ENCODE measurements at regions not wholly inside any gene's neighbourhood (a gene's known extent, or its start where the extent isn't known, plus 50 kb on each side); places are given as distances from the start of the nearest gene placed in this dataset.

- no peak for DNase-seq (ENCODE audit: low spot score)
Observed at GRCh38 chr2:15766303-15766861, 174.0 kb upstream of the MYCN start.

- DNase-seq (ENCODE audit: low spot score) = no peak
Observed at GRCh38 chr2:15766911-15767597, 173.3 kb upstream of the MYCN start.

- DNase-seq (ENCODE audit: low spot score) = no peak
Observed at GRCh38 chr2:15767679-15768078, 172.7 kb upstream of the MYCN start.

DNA sequence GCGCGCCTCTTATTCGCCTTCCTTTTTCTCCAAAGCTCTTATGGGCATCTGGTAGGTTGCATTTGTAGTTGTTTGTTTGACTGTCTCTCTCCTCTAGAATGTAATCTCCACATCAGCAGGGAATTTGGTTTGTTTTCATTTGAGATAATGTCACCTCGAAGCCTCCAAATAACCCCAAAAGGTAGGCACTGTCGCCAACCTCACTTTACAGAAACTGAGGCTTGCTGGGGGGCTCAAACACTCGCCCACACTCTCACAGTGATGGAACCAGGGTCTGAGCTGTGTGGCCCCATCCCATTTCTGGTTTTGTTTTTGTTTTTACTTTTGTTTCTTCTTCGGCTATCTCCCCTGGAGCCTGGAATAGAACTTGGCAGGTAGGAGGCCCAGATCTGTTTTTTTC, 172.2 kb upstream of the MYCN start:
- DNase-seq (ENCODE audit: low spot score) = no peak

- no peak for DNase-seq (ENCODE audit: low spot score)
Observed at GRCh38 chr2:15768615-15769014, 171.7 kb upstream of the MYCN start.

DNA sequence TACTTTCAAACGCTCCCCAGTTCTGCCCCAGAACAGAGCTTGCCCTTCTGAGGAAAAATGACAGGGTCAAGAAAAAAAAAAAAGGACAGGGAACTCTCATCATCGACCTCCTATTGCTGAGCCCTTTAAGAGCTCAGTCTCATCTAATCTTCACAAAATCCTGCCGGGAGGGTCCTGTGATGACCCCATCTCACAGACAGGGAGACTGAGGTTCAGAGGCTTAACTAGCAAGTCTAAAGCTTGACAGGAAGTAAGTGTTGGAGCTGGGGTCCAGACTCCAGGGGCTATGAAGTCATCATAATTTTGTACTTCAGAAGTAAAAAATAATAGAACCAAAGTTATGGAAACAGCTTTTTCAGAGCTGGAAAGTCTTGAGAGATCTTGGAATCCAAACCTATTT, 171.1 kb upstream of the MYCN start:
- no peak for DNase-seq (ENCODE audit: low spot score)

DNA sequence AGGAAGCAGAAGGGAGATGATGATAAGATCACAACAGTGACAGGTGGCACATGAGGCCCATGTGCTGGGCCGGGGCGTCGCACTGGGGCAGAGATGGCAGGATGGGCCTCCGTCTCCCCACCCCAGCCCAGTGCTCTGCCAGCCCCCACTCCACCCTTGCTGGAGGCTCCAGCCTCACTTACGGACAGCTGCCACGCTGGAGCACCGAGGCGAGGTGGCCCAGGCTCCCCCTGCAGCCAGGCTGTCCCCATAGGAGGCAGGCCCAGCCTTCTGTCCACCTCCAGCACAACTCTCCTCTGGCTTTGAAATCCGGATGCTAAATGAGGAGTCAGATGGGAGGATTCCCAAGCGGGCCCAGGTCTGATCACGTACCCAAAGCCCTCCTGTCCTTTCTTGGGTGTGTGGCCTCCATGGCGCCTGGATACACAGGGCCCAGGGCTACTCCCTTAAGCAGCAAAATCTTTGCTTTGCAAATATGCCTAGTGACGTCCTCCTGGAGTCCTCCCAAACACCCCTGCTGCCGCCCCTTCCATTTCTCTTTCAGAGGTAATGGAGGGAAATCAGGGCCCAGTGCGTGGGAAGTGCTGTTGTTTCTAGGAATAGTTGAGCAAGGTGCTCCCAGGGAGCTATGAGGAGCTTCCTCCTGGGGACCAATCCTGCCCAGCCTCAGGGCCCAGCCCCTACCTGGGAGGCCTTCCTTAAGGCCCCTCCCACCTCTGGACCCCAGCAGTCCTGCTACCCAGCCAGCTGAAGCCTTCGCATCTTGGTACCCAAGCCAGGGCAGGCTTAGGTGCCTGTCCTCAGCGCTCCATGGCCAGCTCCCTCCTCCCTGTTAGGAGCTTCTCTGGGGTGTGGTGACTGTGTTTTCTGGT, 170.4 kb upstream of the MYCN start:
- no peak for DNase-seq (ENCODE audit: low spot score)

DNA sequence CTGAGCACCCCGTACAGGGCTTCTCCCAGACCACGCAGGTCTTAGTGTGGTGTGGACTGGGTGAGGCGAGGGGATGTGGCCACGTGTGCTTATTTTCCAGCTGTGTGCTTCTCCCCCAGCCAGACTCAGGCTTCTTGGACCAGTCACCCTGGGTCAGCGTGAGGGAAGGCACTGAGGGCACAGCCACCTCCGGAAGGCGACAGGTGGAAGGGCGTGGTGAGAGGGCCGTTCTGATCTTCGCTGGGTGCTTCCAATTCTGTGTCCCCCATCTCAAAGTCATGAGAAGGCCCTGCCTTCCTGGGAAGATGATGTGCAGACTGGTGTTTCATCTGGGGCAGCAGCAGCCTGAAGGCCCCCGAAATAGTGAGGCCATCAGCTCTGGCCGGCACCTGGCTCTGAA, 169.7 kb upstream of the MYCN start:
- no peak for DNase-seq (ENCODE audit: low spot score)

- no peak for DNase-seq (ENCODE audit: low spot score)
Observed at GRCh38 chr2:15771124-15771523, 169.2 kb upstream of the MYCN start.

DNA sequence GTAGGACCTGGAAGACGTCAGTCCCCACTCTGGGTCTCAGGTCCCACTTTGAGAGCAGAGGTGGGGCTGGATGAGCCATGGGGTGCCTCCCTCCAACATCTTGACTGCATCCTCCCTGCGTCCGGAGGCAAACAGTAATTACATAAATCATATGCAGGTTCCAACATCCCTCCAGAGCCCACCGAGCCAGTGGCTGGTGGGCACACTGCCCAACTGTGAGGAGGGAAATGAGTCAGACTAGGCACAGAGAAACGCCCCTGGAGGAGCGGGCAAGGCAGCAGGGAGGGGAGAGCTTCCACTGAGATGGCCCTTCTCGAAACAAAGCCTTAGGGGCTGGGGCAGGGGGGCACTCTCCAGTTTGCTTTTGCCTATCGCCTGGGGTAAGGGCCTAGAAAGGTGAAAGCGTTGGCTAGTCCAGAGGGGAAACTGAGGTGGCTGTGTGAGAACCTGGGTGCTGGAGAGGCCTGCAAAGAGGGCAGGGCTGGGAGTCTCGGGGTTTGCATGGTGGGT, 168.2 kb upstream of the MYCN start:
- DNase-seq (ENCODE audit: low spot score) = no peak

DNA sequence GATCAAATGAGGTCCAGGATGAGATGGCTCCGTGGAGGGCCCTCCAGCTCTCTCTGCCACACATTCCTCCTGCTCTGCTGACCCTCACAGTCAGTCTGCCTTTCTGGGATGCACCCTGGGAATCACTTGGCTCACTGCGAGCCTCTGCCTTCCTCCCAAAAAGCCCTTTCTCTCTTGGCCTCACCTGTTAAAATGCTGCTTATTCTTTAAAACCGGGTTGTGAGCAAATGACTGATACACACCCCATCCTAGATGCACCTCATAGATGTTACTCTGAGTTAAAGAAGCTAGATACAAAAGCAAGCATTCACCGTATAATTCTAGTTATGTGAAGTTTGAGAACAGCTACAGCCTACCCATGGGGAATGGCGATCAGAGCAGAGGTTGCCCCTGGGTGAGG, 167.7 kb upstream of the MYCN start:
- no peak for DNase-seq (ENCODE audit: low spot score)

DNA sequence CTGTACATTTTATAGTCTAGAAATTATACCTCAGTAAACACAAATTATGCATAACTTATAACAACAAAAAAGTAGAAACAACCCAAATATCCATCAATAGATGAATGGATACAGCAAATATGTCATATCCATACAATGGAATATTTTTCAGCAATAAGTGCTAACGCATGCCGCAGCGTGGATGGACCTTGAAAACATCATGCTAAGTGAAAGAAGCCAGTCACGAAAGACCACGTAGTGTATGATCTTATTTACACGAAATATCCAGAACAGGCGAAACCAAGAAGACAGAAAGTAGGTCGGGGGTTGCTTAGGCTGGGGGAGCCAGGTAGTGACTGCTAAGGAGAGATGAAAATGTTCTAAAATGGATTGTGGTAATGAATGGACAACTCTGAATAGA, 167.1 kb upstream of the MYCN start:
- no peak for DNase-seq (ENCODE audit: low spot score)

DNA sequence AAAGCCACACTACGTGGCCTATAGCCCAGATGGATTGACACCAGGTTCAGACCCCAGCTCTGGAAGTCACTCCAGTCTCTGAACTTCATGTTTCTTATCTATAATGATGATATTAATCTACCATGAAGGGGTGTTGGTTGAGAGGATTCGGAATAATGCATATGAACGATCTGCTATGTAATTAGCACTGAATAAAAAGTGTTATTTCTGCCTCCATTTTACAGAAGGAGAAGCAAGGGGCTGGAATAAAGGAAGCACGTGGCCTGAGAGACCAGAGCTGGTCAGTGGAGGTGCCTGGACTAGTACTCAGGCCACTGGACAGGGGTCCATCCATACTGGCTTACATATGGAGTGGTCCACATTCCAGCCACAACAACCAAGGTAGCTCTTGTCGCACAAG, 166.5 kb upstream of the MYCN start:
- DNase-seq (ENCODE audit: low spot score) = no peak

DNA sequence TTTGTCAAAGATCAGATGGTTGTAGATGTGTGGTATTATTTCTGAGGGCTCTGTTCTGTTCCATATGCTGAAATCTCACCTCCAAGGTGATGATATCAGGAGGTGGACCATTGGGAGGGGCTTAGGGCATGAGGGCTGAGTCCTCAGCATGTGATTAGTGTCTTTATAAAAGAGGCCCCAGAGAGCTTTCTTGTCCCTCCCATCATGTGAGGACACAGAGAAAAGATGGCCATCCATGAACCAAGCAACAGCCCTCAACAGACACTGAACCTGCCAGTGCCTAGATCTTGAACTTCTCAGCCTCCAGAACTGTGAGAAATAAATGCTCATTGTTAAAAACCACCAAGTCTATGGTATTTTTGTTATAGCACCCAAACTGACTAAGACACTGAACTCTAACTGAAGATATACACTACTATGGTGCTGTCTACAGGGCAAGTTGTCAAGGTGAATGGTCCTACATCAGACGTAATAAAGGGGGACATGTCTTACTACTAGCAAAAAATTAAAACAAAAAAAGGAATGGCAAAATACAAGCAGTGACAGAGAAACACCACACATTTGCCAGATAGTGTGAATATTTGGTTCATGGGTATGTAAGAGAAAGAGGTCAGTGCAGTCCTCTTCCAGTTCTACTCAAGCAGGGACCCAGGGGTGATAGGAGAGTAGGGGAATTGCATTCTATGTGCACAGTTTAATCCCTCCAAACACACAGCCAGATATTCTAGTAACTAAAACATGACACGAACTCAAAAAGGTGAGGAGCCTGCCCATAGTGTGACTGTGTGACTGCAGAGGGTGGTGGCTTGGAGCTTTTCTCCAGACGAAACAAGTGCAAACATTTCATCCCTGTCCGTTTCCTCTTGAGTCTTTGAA, 164.4 kb upstream of the MYCN start:
- DNase-seq (ENCODE audit: low spot score) = no peak

DNA sequence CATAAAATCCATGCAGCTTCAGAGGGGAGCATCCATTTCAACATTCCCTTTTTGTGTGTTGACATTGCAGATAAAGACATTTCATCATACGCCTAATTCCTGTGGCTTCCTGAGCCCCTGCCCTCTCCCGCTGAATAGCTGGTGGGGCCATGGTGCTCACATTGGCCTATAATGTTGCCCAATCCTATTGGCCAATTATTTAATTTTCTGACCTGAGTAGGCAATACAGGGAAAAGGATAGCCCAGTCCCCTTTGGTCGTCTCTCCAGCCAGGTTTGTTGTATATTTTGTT, 163.8 kb upstream of the MYCN start:
- DNase-seq (ENCODE audit: low spot score) = no peak

DNA sequence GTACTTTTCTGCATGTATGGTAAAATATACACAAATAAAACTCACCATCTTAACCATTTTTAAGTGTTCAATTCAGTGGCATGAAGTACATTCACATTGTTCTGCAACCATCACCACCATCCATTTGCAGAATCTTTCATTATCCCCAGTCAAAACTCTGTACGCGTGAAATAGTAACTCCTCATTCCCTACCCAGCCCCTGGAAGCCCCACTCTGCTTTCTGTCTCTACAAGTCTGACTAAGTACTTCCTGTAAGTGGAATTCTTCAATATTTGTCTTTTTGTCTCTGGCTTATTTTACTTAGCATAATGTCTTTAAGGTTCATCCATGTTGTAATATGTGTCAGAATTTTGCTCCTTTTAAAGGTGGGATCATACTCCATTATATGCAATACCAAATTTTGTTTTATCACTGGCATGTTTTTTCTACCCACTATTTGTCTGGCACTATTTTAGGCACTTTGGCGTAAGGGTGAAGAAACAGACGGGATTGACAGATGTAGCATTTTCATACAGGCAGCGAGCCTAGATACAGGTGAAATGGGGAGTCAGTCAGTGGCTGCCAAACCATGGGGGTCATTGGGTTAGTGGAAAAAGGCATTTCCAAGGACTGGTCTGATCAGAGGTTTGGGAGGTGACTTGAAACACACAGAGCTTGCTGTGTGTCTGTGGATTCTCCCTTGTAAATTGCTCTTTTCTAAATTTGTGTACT, 163.2 kb upstream of the MYCN start:
- DNase-seq (ENCODE audit: low spot score) = no peak

DNA sequence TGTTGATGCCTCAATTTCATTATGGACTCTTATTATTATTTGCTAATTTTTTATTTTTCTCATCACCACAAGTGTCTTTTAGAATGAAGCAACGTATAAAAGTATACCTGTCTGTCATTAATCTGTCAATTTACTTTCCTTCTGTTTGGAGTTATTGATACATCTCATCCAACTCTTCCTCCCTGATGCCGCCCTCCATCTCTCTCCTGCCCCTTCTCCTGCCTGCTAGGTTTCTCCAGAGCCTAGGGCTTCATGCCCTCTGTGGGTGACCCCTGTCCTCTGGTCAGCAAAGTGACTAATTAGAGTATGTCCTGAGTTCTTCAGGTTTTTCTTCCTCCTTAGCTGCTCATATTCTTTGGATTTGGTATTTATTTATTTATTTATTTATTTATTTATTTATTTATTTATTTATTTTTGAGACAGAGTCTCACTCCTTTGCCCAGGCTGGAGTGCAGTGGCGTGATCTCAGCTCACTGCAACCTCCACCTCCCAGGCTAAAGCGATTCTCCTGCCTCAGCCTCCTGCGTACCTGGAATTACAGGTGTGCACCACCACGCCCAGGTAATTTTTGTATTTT, 162.5 kb upstream of the MYCN start:
- DNase-seq (ENCODE audit: low spot score) = no peak

DNA sequence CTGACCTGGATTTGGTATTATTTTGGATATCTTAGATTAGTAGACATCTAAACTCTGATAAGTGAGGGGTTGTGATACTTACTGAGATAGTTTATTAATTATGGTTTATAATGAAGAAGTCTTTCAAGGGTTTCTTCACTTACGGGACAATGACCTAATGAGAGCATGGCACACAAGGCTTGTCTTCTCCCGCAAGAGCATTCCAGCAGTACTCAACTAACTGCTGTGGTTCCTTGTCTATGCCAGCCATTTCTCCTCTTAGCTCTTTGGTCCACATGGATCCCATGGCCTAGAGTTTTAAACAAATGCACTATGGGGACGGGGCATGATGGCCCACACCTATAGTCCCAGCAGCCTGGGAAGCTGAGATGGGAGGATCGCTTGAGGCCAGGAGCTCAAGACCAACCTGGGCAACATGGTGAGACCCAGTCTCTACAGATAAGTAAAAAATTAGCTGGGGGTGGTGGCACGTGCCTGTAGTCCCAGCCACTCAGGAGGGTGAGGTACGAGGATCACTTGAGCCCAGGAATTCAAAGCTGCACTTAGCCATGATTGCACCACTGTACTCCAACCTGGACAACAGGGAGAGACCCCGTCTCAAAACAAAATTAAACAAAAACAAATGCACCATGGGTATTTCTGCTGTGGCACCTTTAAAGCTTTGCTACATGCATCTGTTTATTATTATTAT, 161.7 kb upstream of the MYCN start:
- DNase-seq (ENCODE audit: low spot score) = no peak

GRCh38 chr2:15779381-15780041, 160.8 kb upstream of the MYCN start:
- no peak for DNase-seq (ENCODE audit: low spot score)

DNA sequence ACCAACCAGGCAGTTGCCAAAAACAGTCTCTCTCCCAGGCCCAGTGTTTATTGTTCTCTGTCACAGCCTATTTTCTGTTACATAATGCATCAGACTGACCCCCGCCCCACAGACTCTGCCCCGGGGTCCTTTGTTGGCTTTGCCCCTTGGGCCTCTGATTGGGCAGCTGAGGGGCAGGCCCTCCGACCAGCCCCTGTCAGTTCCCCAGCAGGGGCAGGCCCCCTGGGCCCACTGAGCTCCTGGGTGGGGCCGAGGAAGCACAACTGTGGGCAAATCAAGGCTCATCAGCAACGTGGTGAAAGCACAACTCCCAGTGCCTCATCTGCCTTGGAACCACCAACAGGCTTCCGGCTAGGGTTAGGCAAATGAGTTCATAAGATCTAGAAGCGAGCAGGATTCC, 160.1 kb upstream of the MYCN start:
- DNase-seq (ENCODE audit: low spot score) = no peak
